GM18873 (cell line): ENCODE measurements at regions not wholly inside any gene's neighbourhood (a gene's known extent, or its start where the extent isn't known, plus 50 kb on each side); places are given as distances from the start of the nearest gene placed in this dataset.
"Not testable (repeated sequence)": the region's sequence is repeated elsewhere in the genome, so short reads cannot be mapped to it uniquely, and the experiment has no call there.

Source experiments
- ATAC-seq: cut with Tn5 transposase; IDR thresholded peaks from one replicate; pipeline ENCODE4 v1.9.1; 2021; ENCODE audit warnings: mild to moderate bottlenecking, moderate library complexity, moderate number of reproducible peaks; ENCODE audit not compliant: unreplicated experiment, low FRiP score

GRCh38 chr2:176562359-176563078 lies 293.3 kb downstream of the MTX2 start:
- ATAC-seq = no peak

- no peak for ATAC-seq
Measured at GRCh38 chr2:176565641-176566323, 296.5 kb downstream of the MTX2 start.

- ATAC-seq = no peak
Measured at GRCh38 chr2:176566496-176566895, 297.3 kb downstream of the MTX2 start.

GRCh38 chr2:176566961-176567360 lies 297.7 kb downstream of the MTX2 start:
- ATAC-seq = no peak

- ATAC-seq = no peak
Measured at GRCh38 chr2:176567361-176567760, 298.1 kb downstream of the MTX2 start.

- no peak for ATAC-seq
Measured at GRCh38 chr2:176569574-176569973, 300.3 kb downstream of the MTX2 start.

- no peak for ATAC-seq
Measured at GRCh38 chr2:176573612-176574483, 304.6 kb downstream of the MTX2 start.

GRCh38 chr2:176574484-176575236 lies 305.4 kb downstream of the MTX2 start:
- no peak for ATAC-seq

GRCh38 chr2:176575237-176575744 lies 306.0 kb downstream of the MTX2 start:
- ATAC-seq = no peak

- no peak for ATAC-seq
Measured at GRCh38 chr2:176577054-176577453, 307.8 kb downstream of the MTX2 start.

- ATAC-seq = not testable (repeated sequence)
Measured at GRCh38 chr2:176578292-176578691, 309.1 kb downstream of the MTX2 start.

- no peak for ATAC-seq
Measured at GRCh38 chr2:176579608-176580007, 310.4 kb downstream of the MTX2 start.

- ATAC-seq = no peak
Measured at GRCh38 chr2:176581557-176582165, 312.4 kb downstream of the MTX2 start.

GRCh38 chr2:176582176-176582575 lies 312.9 kb downstream of the MTX2 start:
- ATAC-seq = no peak

- no peak for ATAC-seq
Measured at GRCh38 chr2:176582990-176583481, 313.8 kb downstream of the MTX2 start.

- no peak for ATAC-seq
Measured at GRCh38 chr2:176583607-176584006, 314.4 kb downstream of the MTX2 start.

- no peak for ATAC-seq
Measured at GRCh38 chr2:176584333-176584732, 315.1 kb downstream of the MTX2 start.

GRCh38 chr2:176585291-176585690 lies 316.0 kb downstream of the MTX2 start:
- no peak for ATAC-seq

GRCh38 chr2:176585791-176586190 lies 316.5 kb downstream of the MTX2 start:
- ATAC-seq = no peak

GRCh38 chr2:176589287-176589686 lies 320.0 kb downstream of the MTX2 start:
- ATAC-seq = no peak
